ENCODE measurements at regions not wholly inside any gene's neighbourhood (a gene's known extent, or its start where the extent isn't known, plus 50 kb on each side); places are given as distances from the start of the nearest gene placed in this dataset.

GRCh38 chr7:125563964-125564529 is 634.4 kb upstream of the POT1 start:
- DNase-seq (ENCODE audit: low spot score): peak; percentile 16

- DNase-seq (ENCODE audit: low spot score): no peak
Observed at GRCh38 chr7:125563557-125563956, 633.9 kb upstream of the POT1 start.

- DNase-seq (ENCODE audit: low spot score): no peak
Observed at GRCh38 chr7:125561006-125561405, 631.4 kb upstream of the POT1 start.

DNA sequence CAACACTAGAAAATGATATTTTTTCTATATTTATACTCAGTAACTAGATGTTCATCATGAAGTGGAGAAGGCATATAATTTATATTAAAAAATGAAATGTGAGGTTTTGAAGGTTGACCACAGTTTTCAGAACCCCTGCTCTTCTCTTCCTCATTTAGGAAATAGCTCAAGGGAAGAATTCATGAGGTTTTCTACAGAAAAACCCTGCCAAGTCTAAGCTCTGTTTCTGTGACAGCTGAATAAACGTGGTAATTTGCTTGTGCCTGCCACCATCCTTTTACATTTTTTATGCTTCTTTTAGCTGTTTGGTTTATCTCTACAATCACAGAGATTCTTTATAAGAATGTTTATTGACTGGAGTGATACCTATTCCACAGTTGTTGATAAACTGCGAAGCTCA is 630.3 kb upstream of the POT1 start:
- DNase-seq (ENCODE audit: low spot score): no peak

DNA sequence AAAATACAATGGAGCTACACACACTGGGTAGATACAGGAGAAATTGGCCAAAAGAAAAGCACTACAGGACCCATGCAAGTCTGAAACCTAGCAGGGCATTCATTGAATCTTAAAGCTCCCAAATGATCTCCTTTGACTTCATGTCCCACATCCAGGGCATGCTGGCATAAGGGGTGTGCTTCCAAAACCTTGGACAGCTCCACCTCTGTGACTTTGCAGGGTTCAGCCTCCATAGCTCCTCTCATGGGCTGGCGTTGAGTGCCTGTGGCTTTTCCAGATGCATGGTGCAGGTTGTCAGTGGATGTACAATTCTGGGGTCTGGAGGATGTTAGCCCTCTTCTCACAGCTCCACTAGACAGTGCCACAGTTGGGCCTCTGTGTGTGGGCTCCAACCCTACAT is 626.3 kb upstream of the POT1 start:
- no peak for DNase-seq (ENCODE audit: low spot score)

GRCh38 chr7:125551008-125551407 is 621.4 kb upstream of the POT1 start:
- DNase-seq (ENCODE audit: low spot score): no peak

DNA sequence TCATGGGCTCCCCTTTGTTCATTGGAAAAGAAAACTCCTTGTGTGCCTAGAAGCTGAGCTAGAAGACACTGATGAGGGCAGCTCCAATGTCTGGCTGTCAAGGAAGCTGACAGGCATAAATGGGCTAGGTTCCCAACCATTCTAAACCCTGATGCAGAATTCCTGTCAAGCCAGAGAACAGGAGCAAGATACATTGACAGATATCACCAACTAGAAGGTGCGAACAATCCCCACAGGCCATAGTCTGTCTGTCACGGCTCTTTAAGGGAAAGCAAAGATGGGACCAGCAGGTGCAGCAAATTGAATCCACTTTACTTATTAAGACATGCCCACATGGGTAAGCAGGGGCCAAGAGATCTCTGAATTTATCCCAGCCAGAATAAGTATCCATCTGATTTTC is 617.9 kb upstream of the POT1 start:
- no peak for DNase-seq (ENCODE audit: low spot score)

DNA sequence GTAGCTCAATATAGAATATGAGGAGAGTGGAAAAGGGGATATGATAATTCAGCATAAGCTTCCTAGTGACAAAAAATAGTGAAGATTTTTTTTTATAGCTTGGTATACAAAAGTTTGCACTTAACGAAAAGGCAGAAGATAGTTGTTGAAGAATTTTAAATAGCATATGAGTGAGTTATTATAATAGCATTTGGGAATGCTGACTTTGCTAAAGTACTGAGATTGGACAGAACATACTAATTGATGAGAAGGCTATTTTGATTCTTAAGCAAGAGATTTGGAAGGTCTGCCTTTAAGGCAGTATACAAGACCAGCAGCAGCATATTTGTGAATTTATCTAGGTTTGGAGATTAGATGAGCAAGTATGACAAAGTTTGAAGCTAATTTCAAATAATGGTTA is 600.9 kb upstream of the POT1 start:
- no peak for DNase-seq (ENCODE audit: low spot score)

GRCh38 chr7:125529249-125529648 is 599.6 kb upstream of the POT1 start:
- DNase-seq (ENCODE audit: low spot score): no peak

DNA sequence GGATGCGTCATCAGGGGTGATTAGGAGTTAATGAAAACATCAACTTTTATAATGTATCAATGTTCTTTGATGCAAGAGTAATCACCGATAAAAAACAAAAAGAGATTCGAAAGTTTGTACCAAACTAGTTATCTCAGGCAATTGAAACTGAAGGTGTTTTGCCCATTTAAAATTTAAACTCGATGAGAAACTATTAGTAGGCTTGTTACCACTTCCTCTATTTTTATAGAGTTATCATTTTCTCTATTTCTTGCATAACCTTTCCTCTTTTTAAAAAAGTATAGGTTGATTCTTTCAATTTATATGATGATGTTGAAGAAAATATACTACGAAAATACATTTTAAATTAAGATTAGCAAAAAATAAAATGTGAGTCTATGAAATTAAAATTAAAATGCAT is 597.3 kb upstream of the POT1 start:
- no peak for DNase-seq (ENCODE audit: low spot score)

DNA sequence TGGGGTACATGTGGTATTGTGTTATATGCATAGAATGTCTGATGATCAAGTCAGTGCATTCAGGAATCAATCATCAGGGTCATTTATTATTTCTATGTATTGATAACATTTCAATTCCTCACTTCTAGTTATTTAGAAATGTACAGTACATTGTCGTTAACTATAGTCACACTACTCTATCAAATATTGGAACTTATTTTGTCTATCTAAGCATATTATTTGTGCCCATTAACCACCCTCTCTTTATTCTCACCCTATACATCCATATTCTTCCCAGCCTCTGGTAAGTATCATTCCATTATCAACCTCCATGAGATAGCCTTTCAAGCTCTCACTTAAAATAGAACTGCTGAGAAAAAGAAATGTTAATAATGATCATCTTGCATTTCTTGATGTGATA is 596.5 kb upstream of the POT1 start:
- DNase-seq (ENCODE audit: low spot score): no peak

- DNase-seq (ENCODE audit: low spot score): no peak
Observed at GRCh38 chr7:125516194-125516593, 586.6 kb upstream of the POT1 start.

- no peak for DNase-seq (ENCODE audit: low spot score)
Observed at GRCh38 chr7:125512373-125512772, 582.7 kb upstream of the POT1 start.

- no peak for DNase-seq (ENCODE audit: low spot score)
Observed at GRCh38 chr7:125511310-125511709, 581.7 kb upstream of the POT1 start.

- DNase-seq (ENCODE audit: low spot score): no peak
Observed at GRCh38 chr7:125506331-125506730, 576.7 kb upstream of the POT1 start.

- DNase-seq (ENCODE audit: low spot score): no peak
Observed at GRCh38 chr7:125504848-125505247, 575.2 kb upstream of the POT1 start.

- no peak for DNase-seq (ENCODE audit: low spot score)
Observed at GRCh38 chr7:125495997-125496396, 566.4 kb upstream of the POT1 start.

DNA sequence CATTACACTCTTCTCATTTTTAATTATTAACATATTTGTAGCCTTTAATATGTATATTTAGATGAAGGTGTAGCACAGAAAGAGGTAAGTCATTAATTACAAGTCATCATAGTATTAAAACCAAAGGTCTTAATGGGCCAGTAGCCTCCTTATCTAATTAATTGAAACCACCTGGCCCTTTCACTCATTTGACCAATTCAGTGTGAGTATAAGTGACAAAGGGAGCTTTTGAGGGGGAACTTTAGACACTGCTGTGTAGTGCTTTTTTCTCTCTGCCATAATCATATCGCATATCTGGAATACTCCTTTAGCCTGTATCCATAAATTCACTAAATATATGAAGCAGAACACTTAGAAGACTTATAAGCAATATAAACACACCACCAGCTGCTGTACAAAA is 562.9 kb upstream of the POT1 start:
- DNase-seq (ENCODE audit: low spot score): no peak

DNA sequence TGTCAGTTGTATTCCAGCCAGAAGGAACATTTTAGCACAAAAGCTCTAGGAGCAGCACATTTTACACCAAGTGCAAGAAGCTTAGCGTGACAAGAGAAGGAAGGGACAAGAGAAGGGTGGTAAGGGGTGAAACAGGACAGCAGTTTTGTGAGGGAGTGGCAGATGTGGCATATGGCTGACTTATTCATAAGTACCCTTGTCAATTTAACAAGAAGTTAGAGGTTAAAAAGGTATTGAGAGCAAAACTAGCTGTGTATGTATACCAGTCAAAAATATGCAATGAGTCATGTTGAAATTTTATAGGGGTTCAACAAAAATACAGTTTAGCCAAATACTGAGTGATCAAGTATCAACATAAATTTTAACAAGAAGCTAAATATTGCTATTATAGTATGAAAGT is 561.5 kb upstream of the POT1 start:
- DNase-seq (ENCODE audit: low spot score): no peak

- DNase-seq (ENCODE audit: low spot score): no peak
Observed at GRCh38 chr7:125490167-125490566, 560.5 kb upstream of the POT1 start.

DNA sequence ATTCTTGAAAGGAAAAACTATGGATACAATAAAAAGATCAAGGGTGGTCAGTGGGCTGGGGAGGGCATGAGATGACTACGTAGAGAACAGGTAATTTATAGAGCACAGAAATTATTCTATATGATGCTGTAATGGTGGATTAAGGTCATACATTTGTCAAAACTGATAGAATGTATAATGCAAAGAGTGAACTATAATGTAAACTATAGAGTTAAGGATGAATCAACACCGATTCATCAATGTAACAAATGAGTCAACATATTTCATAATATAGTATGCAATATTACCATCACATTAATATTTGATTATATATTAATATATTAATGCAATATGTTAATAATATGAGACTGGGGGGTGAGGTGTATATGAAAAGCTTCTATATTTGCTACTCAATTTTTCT is 555.6 kb upstream of the POT1 start:
- no peak for DNase-seq (ENCODE audit: low spot score)

DNA sequence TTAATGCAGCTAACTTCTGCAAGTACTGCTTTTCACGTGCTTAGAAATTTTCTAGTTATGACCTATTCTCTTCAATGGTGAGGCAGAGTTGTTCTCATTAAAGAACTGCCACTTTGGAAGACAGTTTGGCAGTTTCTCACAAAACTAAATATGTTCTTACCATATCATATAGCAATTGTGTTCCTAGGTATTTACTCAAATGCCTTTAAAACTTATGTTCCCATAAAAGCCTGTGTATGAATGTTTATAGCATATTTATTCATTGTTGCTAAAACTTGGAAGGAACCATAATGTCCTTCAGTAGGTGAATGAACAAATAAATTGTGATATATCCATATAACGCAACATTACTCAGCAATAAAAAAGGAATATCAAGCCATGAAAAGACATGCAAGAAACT is 555.1 kb upstream of the POT1 start:
- no peak for DNase-seq (ENCODE audit: low spot score)

- DNase-seq (ENCODE audit: low spot score): no peak
Observed at GRCh38 chr7:125481323-125481722, 551.7 kb upstream of the POT1 start.

DNA sequence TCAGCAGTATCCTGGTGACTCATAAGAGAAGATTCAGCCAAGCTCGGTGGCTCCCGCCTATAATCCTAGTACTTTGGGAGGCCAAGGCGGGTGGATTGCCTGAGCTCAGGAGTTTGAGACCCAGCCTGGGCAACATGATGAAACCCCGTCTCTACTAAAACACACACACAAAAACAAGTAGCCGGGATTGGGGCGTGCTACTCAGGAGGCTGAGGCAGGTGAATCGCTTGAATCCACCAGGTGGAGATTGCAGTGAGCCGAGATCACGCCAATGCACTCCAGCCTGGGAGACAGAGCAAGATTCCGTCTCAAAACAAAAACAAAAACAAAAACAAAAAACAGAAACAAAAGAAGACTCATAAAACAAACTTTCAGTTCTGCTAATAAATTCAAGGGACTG is 551.1 kb upstream of the POT1 start:
- DNase-seq (ENCODE audit: low spot score): no peak

- no peak for DNase-seq (ENCODE audit: low spot score)
Observed at GRCh38 chr7:125468855-125469174, 539.2 kb upstream of the POT1 start.

All from SW480 (cell line).